Mesenchymal stem cell (in vitro differentiated cells and primary cell): ENCODE measurements at regions not wholly inside any gene's neighbourhood (a gene's known extent, or its start where the extent isn't known, plus 50 kb on each side); places are given as distances from the start of the nearest gene placed in this dataset.
A peak's percentile ranks its signal among the peaks of the same experiment; 100 is the strongest.

ENCODE experiments used
- DNase-seq: peaks from one replicate; pipeline ENCODE4 v3.0.0-alpha.2; 2013
- H2AFZ ChIP-seq: one replicate; pipeline ENCODE4 v1.6.1; 2013; ENCODE audit warnings: low read depth, mild to moderate bottlenecking, control low read depth, inconsistent platforms, low read length, moderate library complexity
- H2AK5ac ChIP-seq: 2 replicates; pipeline ENCODE4 v1.6.1; 2013; ENCODE audit warnings: low read length, moderate library complexity, mild to moderate bottlenecking, inconsistent platforms; ENCODE audit not compliant: severe bottlenecking
- H2BK120ac ChIP-seq: one replicate; pipeline ENCODE4 v1.6.1; 2013; ENCODE audit warnings: low read depth, mild to moderate bottlenecking, inconsistent platforms, low read length, moderate library complexity
- H2BK12ac ChIP-seq, 2 experiments: one replicate each; pipeline ENCODE4 v1.6.1; 2013; ENCODE audit warnings: inconsistent platforms in 2 of 2, low read length in 2 of 2, mild to moderate bottlenecking in 2 of 2, moderate library complexity in 2 of 2, control low read depth in 1 of 2
- H2BK15ac ChIP-seq: one replicate; pipeline ENCODE4 v1.6.1; 2013; ENCODE audit warnings: mild to moderate bottlenecking, low read depth, inconsistent platforms; ENCODE audit not compliant: poor library complexity, severe bottlenecking
- H2BK5ac ChIP-seq: 2 replicates; pipeline ENCODE4 v1.6.1; 2013; ENCODE audit warnings: low read depth, mild to moderate bottlenecking, low read length, control low read depth, inconsistent platforms; ENCODE audit not compliant: poor library complexity, severe bottlenecking
- H3K14ac ChIP-seq, 2 experiments: one replicate each; pipeline ENCODE4 v1.6.1; 2013; ENCODE audit warnings: inconsistent platforms in 2 of 2, low read length in 2 of 2, control low read depth in 1 of 2, mild to moderate bottlenecking in 1 of 2, moderate library complexity in 1 of 2
- H3K18ac ChIP-seq, 2 experiments: one replicate each; pipeline ENCODE4 v1.6.1; 2013; ENCODE audit warnings: inconsistent platforms in 2 of 2, low read length in 2 of 2, control low read depth in 1 of 2, low read depth in 1 of 2, mild to moderate bottlenecking in 1 of 2
- H3K23ac ChIP-seq, 2 experiments: one replicate each; pipeline ENCODE4 v1.6.1; 2013; ENCODE audit warnings: inconsistent platforms in 2 of 2, low read length in 2 of 2, mild to moderate bottlenecking in 2 of 2, moderate library complexity in 2 of 2, control low read depth in 1 of 2
- H3K27ac ChIP-seq: 2 replicates; pipeline ENCODE4 v1.5.1; 2013; ENCODE audit warnings: mild to moderate bottlenecking, moderate library complexity, low read length, control low read depth, inconsistent platforms; ENCODE audit not compliant: poor library complexity, severe bottlenecking
- H3K27me3 ChIP-seq, 2 experiments: 2 replicates each; pipeline versions ENCODE4 v1.6.1 to v1.7.0; 2013; ENCODE audit warnings: low read length in 2 of 2, mild to moderate bottlenecking in 2 of 2, moderate library complexity in 2 of 2, control low read depth in 1 of 2, inconsistent platforms in 1 of 2; ENCODE audit not compliant: control insufficient read depth in 1 of 2, insufficient read depth in 1 of 2
- H3K36me3 ChIP-seq, 2 experiments: 2 replicates each; pipeline versions ENCODE4 v1.6.1 to v1.7.0; 2013; ENCODE audit warnings: low read length in 2 of 2, control low read depth in 1 of 2, inconsistent platforms in 1 of 2, low read depth in 1 of 2, mild to moderate bottlenecking in 1 of 2; ENCODE audit not compliant: insufficient read depth in 2 of 2, control insufficient read depth in 1 of 2
- H3K4ac ChIP-seq, 2 experiments: one replicate each; pipeline ENCODE4 v1.6.1; 2013; ENCODE audit warnings: inconsistent platforms in 2 of 2, low read length in 2 of 2, mild to moderate bottlenecking in 2 of 2, moderate library complexity in 2 of 2, control low read depth in 1 of 2, low read depth in 1 of 2
- H3K4me1 ChIP-seq: 2 replicates; pipeline ENCODE4 v1.6.1; 2013; ENCODE audit warnings: low read depth, low read length, control low read depth; ENCODE audit not compliant: control insufficient read depth, insufficient read depth
- H3K4me2 ChIP-seq: 2 replicates; pipeline ENCODE4 v1.6.1; 2013; ENCODE audit warnings: low read length, mild to moderate bottlenecking, inconsistent platforms; ENCODE audit not compliant: poor library complexity, severe bottlenecking
- H3K4me3 ChIP-seq, 2 experiments: 2 replicates each; pipeline versions ENCODE4 v1.5.1 to v1.7.0; 2013; ENCODE audit warnings: low read length in 2 of 2, mild to moderate bottlenecking in 2 of 2, control low read depth in 1 of 2, low read depth in 1 of 2; ENCODE audit not compliant: insufficient read depth in 1 of 2
- H3K79me1 ChIP-seq: replicated peaks from 2 replicates; pipeline ENCODE4 v1.6.1; 2013; ENCODE audit warnings: mild to moderate bottlenecking, control low read depth, low read length, inconsistent platforms; ENCODE audit not compliant: poor library complexity, severe bottlenecking
- H3K9ac ChIP-seq: 2 replicates; pipeline ENCODE4 v1.7.0; 2013; ENCODE audit warnings: mild to moderate bottlenecking, low read length, moderate library complexity
- H3K9me3 ChIP-seq: 2 replicates; pipeline ENCODE4 v1.7.0; 2013; ENCODE audit warnings: mild to moderate bottlenecking, low read length; ENCODE audit not compliant: control insufficient read depth
- H4K8ac ChIP-seq: one replicate; pipeline ENCODE4 v1.6.1; 2013; ENCODE audit warnings: inconsistent platforms, mild to moderate bottlenecking, low read length, moderate library complexity
- H4K91ac ChIP-seq: one replicate; pipeline ENCODE4 v1.6.1; 2013; ENCODE audit warnings: mild to moderate bottlenecking, low read length, inconsistent platforms
- WGBS: methylation state at CpG from one replicate; pipeline ENCODE4 v1.1.7; 2013; ENCODE audit warnings: mixed read lengths; 5-methylcytosine and 5-hydroxymethylcytosine counted together

DNA sequence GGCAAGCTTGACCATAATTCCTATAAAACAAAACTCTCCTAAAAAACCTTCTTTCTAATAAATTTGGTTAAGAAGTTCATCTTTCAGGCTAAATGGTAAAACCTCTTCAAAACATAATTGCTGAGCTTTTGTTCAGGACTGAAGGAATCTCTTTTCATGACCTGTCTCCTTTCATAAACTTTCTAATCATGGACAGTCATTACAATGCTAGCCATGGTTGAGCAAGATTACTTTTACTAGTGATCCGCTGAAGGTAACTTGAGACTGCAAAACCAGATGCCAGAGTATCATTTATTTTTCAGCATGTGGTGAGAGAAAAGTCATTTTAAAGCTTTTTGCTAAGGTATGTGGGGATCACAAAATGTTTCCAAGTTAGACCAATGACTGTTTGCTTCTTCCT is 186.4 kb upstream of the RHOBTB1 start:
- H2AFZ ChIP-seq, result no peak overlapping the region
- H3K4me2 ChIP-seq, result no peak overlapping the region
- H3K9ac ChIP-seq, result no peak overlapping the region
- no peak overlapping the region for H3K27ac ChIP-seq
- H2BK5ac ChIP-seq, result no peak overlapping the region
- no peak overlapping the region for H2BK12ac ChIP-seq
- H3K14ac ChIP-seq, result no peak overlapping the region
- no peak overlapping the region for H2BK120ac ChIP-seq
- H3K18ac ChIP-seq, result no peak overlapping the region
- H4K91ac ChIP-seq, result no peak overlapping the region
- 100% methylated on average over 1 of the region's 1 CpG for WGBS
- no peak overlapping the region for H3K4ac ChIP-seq
- H3K36me3 ChIP-seq, result no peaks in the 10 kb centered on the region
- no peaks in the 10 kb centered on the region for H3K4me1 ChIP-seq
- H2BK15ac ChIP-seq, result no peak overlapping the region
- H3K9me3 ChIP-seq, result peaks cover 11% of the 10 kb centered on the region
- H2AK5ac ChIP-seq, result no peak overlapping the region
- no peak overlapping the region for H3K23ac ChIP-seq
- H3K79me1 ChIP-seq, result no peaks in the 10 kb centered on the region
- DNase-seq, result no peak
- peaks cover 0 to 3% of the 10 kb centered on the region in 2 experiments for H3K27me3 ChIP-seq
- no peak overlapping the region for H4K8ac ChIP-seq
- no peak overlapping the region for H3K4me3 ChIP-seq

DNA sequence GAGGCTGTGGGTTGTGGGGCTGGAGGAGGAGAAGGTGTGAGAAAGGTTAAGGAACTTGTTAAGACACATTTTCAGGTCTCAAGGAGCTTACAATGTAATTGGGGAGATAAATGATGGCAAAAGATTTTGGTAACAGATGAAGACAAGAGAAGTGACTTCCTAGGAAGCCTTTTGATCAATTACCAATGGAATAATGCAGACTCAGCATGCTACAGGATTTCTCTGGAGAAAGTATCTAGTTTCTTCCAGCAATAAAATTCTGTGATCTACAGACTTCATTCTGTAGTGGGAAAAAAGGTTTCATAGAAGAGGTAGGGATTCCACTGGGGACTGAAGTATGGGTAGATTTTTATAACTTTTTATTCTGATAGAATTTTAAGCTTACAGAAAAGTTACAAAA is 184.2 kb upstream of the RHOBTB1 start:
- H2BK5ac ChIP-seq, result no peak overlapping the region
- no peak for DNase-seq
- no peak overlapping the region for H3K9ac ChIP-seq
- no peaks in the 10 kb centered on the region for H3K4me1 ChIP-seq
- H3K27ac ChIP-seq, result no peak overlapping the region
- no peak overlapping the region for H4K91ac ChIP-seq
- no peak overlapping the region for H3K23ac ChIP-seq
- no peak overlapping the region for H3K14ac ChIP-seq
- H3K4me2 ChIP-seq, result no peak overlapping the region
- H2BK120ac ChIP-seq, result no peak overlapping the region
- no peaks in the 10 kb centered on the region for H3K79me1 ChIP-seq
- no peak overlapping the region for H4K8ac ChIP-seq
- no peak overlapping the region for H2BK12ac ChIP-seq
- H3K27me3 ChIP-seq, result peaks cover 0 to 3% of the 10 kb centered on the region in 2 experiments
- peaks cover 3% of the 10 kb centered on the region for H3K9me3 ChIP-seq
- H3K18ac ChIP-seq, result peak overlapping the region in 1 of 2 experiments; percentile 28
- H2AK5ac ChIP-seq, result no peak overlapping the region
- no peak overlapping the region for H3K4me3 ChIP-seq
- H2AFZ ChIP-seq, result no peak overlapping the region
- H3K4ac ChIP-seq, result no peak overlapping the region
- no peaks in the 10 kb centered on the region for H3K36me3 ChIP-seq
- H2BK15ac ChIP-seq, result no peak overlapping the region

DNA sequence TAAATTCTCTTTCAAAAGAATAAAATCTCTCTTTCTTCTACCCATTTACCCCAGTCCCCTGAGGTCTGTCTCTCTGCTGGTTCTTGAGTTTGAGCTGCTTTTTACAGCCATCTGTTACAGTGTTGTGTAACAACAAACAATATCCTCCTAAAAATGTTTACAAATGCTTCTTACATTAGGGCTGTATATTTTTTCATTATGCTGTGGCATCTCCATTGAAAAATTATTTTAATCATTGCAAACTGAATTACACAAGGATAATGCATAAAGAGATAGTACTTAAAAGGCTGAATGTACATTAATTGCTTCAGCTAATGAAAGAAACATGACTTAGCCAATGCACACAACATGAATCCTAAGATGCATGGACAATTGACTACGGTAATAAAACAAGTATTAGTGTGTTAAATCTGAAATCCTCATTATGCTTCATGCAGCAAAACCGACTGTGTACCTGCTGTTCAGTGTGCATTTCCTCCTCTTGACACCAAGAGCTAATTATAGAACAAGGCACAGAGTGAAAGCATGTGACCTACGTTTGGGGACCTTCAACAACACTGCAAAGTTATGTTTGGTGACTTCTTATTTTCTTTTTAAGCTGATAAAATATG is 181.7 kb upstream of the RHOBTB1 start:
- no peak overlapping the region for H4K8ac ChIP-seq
- H3K4ac ChIP-seq, result no peak overlapping the region
- no peaks in the 10 kb centered on the region for H3K36me3 ChIP-seq
- no peak overlapping the region for H3K14ac ChIP-seq
- H3K79me1 ChIP-seq, result no peaks in the 10 kb centered on the region
- H3K9me3 ChIP-seq, result no peaks in the 10 kb centered on the region
- no peak for DNase-seq
- no peak overlapping the region for H2BK15ac ChIP-seq
- H4K91ac ChIP-seq, result no peak overlapping the region
- no peak overlapping the region for H3K9ac ChIP-seq
- no peak overlapping the region for H2AFZ ChIP-seq
- H2BK12ac ChIP-seq, result no peak overlapping the region
- no peak overlapping the region for H3K4me2 ChIP-seq
- WGBS, result 46% methylated on average over 3 of the region's 3 CpGs
- H3K27me3 ChIP-seq, result peaks cover 0 to 3% of the 10 kb centered on the region in 2 experiments
- H3K23ac ChIP-seq, result no peak overlapping the region
- no peak overlapping the region for H3K27ac ChIP-seq
- no peaks in the 10 kb centered on the region for H3K4me1 ChIP-seq
- no peak overlapping the region for H3K18ac ChIP-seq
- no peak overlapping the region for H3K4me3 ChIP-seq
- no peak overlapping the region for H2BK120ac ChIP-seq
- H2BK5ac ChIP-seq, result no peak overlapping the region
- no peak overlapping the region for H2AK5ac ChIP-seq

- H3K9ac ChIP-seq, result no peak overlapping the region
- no peak overlapping the region for H2BK120ac ChIP-seq
- no peaks in the 10 kb centered on the region for H3K79me1 ChIP-seq
- no peak overlapping the region for H3K18ac ChIP-seq
- no peak overlapping the region for H3K14ac ChIP-seq
- 98% methylated on average over 4 of the region's 6 CpGs for WGBS
- no peak overlapping the region for H2AFZ ChIP-seq
- no peak overlapping the region for H2AK5ac ChIP-seq
- H3K27me3 ChIP-seq, result peaks cover 0 to 3% of the 10 kb centered on the region in 2 experiments
- H3K9me3 ChIP-seq, result no peaks in the 10 kb centered on the region
- no peak overlapping the region for H4K91ac ChIP-seq
- no peaks in the 10 kb centered on the region for H3K4me1 ChIP-seq
- H2BK5ac ChIP-seq, result no peak overlapping the region
- H3K23ac ChIP-seq, result no peak overlapping the region
- H3K4me3 ChIP-seq, result no peak overlapping the region
- H2BK12ac ChIP-seq, result no peak overlapping the region
- no peak overlapping the region for H4K8ac ChIP-seq
- H2BK15ac ChIP-seq, result no peak overlapping the region
- DNase-seq, result no peak
- H3K36me3 ChIP-seq, result no peaks in the 10 kb centered on the region
- H3K4me2 ChIP-seq, result no peak overlapping the region
- no peak overlapping the region for H3K27ac ChIP-seq
- no peak overlapping the region for H3K4ac ChIP-seq
These were observed 181.0 kb upstream of the RHOBTB1 start for GRCh38 chr10:61124756-61125530.
